T-cell (primary cell): ENCODE measurements at regions not wholly inside any gene's neighbourhood (a gene's known extent, or its start where the extent isn't known, plus 50 kb on each side); places are given as distances from the start of the nearest gene placed in this dataset.

Source experiments
- ATAC-seq, 4 experiments: fragments of 200-7000 bp in 3 of 4; fragments of 150-1000 bp in 1 of 4; cut with Tn5 transposase; replicated peaks in 1 of 4; 1 replicate in 3 of 4; 2 replicates in 1 of 4; pipeline ENCODE4 v1.10.0; 2021; ENCODE audit warnings: moderate library complexity in 3 of 4, mild to moderate bottlenecking in 2 of 4, moderate number of reproducible peaks in 1 of 4
- CTCF ChIA-PET, 2 donors: fragments of 300-600 bp; sonication (Branson Sonifier 250); formaldehyde crosslinking; loops; one replicate each; lab custom pipeline; 2022; ENCODE audit warnings: antibody characterized with exemption in 2 of 2; lab: Charles Lee
- POLR2A ChIA-PET, 2 donors: fragments of 300-600 bp; sonication (Branson Sonifier 250); formaldehyde crosslinking; loops; one replicate each; lab custom pipeline; 2022; ENCODE audit warnings: antibody characterized with exemption in 2 of 2; lab: Charles Lee
- DNase-seq, 35 experiments: peaks; one replicate each; pipeline versions ENCODE4 v3.0.0 to v3.0.0-alpha.2; 2013 to 2023
- H3K27ac ChIP-seq: one replicate; pipeline ENCODE4 v1.5.1; 2013; ENCODE audit warnings: low read length
- H3K27me3 ChIP-seq, 2 experiments: replicated peaks in 1 of 2; 1 replicate in 1 of 2; 2 replicates in 1 of 2; pipeline versions ENCODE4 v1.6.1 to v1.7.0; 2013; ENCODE audit warnings: low read length in 1 of 2, mixed read lengths in 1 of 2; ENCODE audit not compliant: control insufficient read depth in 2 of 2, insufficient read depth in 2 of 2; ENCODE audit errors: extremely low read depth in 1 of 2
- H3K36me3 ChIP-seq, 2 donors: 1 replicate in 1 of 2; 2 replicates in 1 of 2; pipeline versions ENCODE4 v1.6.1 to v1.7.0; 2013; ENCODE audit warnings: low read length in 1 of 2; ENCODE audit not compliant: control insufficient read depth in 2 of 2, insufficient read depth in 1 of 2; ENCODE audit errors: extremely low read depth in 1 of 2
- H3K4me1 ChIP-seq, 2 experiments: 1 replicate in 1 of 2; 2 replicates in 1 of 2; pipeline versions ENCODE4 v1.6.1 to v1.7.0; 2013; ENCODE audit warnings: low read length in 2 of 2, mixed read lengths in 1 of 2; ENCODE audit not compliant: insufficient read depth in 2 of 2, control insufficient read depth in 1 of 2; ENCODE audit errors: extremely low read depth in 1 of 2
- H3K4me3 ChIP-seq, 2 donors: 1 replicate in 1 of 2; 2 replicates in 1 of 2; pipeline versions ENCODE4 v1.5.1 to v1.7.0; 2013; ENCODE audit warnings: mild to moderate bottlenecking in 2 of 2, low read length in 1 of 2, moderate library complexity in 1 of 2; ENCODE audit not compliant: control insufficient read depth in 1 of 2; ENCODE audit errors: extremely low read depth in 1 of 2
- H3K9me3 ChIP-seq: 2 replicates; pipeline ENCODE4 v1.7.0; 2013
- H3K27ac Mint-ChIP-seq, 2 donors: one replicate each; pipeline ENCODE4 v1.8.0; 2020 to 2021; ENCODE audit warnings: mild to moderate bottlenecking in 2 of 2, mixed read lengths in 2 of 2
- H3K27me3 Mint-ChIP-seq, 2 donors: one replicate each; pipeline ENCODE4 v1.8.0; 2021 to 2022; ENCODE audit warnings: mixed read lengths in 2 of 2
- H3K36me3 Mint-ChIP-seq: one replicate; pipeline ENCODE4 v1.8.0; 2021; ENCODE audit warnings: mixed read lengths
- H3K4me1 Mint-ChIP-seq, 3 donors: one replicate each; pipeline ENCODE4 v1.8.0; 2020 to 2022; ENCODE audit warnings: mixed read lengths in 3 of 3, mild to moderate bottlenecking in 1 of 3
- H3K4me3 Mint-ChIP-seq, 3 donors: one replicate each; pipeline ENCODE4 v1.8.0; 2020 to 2022; ENCODE audit warnings: mild to moderate bottlenecking in 3 of 3, mixed read lengths in 3 of 3, moderate library complexity in 3 of 3
- H3K9me3 Mint-ChIP-seq, 3 donors: one replicate each; pipeline ENCODE4 v1.8.0; 2020 to 2022; ENCODE audit warnings: mixed read lengths in 3 of 3
- WGBS: methylation state at CpG from one replicate; pipeline ENCODE4 v1.1.5; 2013; ENCODE audit warnings: missing lambda C conversion rate; ENCODE audit not compliant: insufficient coverage; 5-methylcytosine and 5-hydroxymethylcytosine counted together

- Mint-ChIP-seq H3K27ac (no peak overlapping the region), H3K9me3 (no peaks in the 10 kb centered on the region), H3K4me3 (no peak overlapping the region), H3K4me1 (no peaks in the 10 kb centered on the region), H3K36me3 (no peaks in the 10 kb centered on the region), H3K27me3 (no peaks in the 10 kb centered on the region)
- Histone ChIP-seq H3K27ac (no peak overlapping the region), H3K27me3 (peaks cover 0 to 4% of the 10 kb centered on the region in 2 experiments), H3K9me3 (no peaks in the 10 kb centered on the region), H3K4me1 (no peaks in the 10 kb centered on the region), H3K36me3 (peaks cover 0 to 3% of the 10 kb centered on the region in 2 donors), H3K4me3 (no peak overlapping the region)
- POLR2A ChIA-PET: interaction anchor here in 1 of 2 donors (0.7 kb wide), 1 partner anchor 153 kb away, joined by 17 read pairs; no protein-coding TSS in a partner anchor
- CTCF ChIA-PET: no interaction called here
- ATAC-seq: no peak
- no CpG with 5 or more reads among the region's 1 CpG for WGBS
- DNase-seq: no peak
Measured at GRCh38 chr2:15092181-15092580, 459.7 kb downstream of the LRATD1 start.

- CTCF ChIA-PET: no interaction called here
- Histone ChIP-seq H3K36me3 (peaks cover 0 to 3% of the 10 kb centered on the region in 2 donors), H3K27me3 (peaks cover 0 to 4% of the 10 kb centered on the region in 2 experiments), H3K4me3 (no peak overlapping the region), H3K27ac (no peak overlapping the region), H3K9me3 (no peaks in the 10 kb centered on the region), H3K4me1 (no peaks in the 10 kb centered on the region)
- DNase-seq: no peak
- POLR2A ChIA-PET: interaction anchor here in 1 of 2 donors (0.7 kb wide), 1 partner anchor 154 kb away, joined by 17 read pairs; no protein-coding TSS in a partner anchor
- no peaks in the 10 kb centered on the region for H3K27me3 Mint-ChIP-seq
- H3K4me1 Mint-ChIP-seq: no peaks in the 10 kb centered on the region
- no peak for ATAC-seq
- no peak overlapping the region for H3K27ac Mint-ChIP-seq
- no peaks in the 10 kb centered on the region for H3K9me3 Mint-ChIP-seq
- H3K36me3 Mint-ChIP-seq: no peaks in the 10 kb centered on the region
- WGBS: 93% methylated on average over 2 of the region's 6 CpGs
- no peak overlapping the region for H3K4me3 Mint-ChIP-seq
Measured at GRCh38 chr2:15092691-15093090, 460.2 kb downstream of the LRATD1 start.

- ATAC-seq: no peak
- Mint-ChIP-seq H3K27me3 (no peaks in the 10 kb centered on the region), H3K4me1 (no peaks in the 10 kb centered on the region), H3K4me3 (no peak overlapping the region), H3K9me3 (no peaks in the 10 kb centered on the region), H3K27ac (no peak overlapping the region), H3K36me3 (no peaks in the 10 kb centered on the region)
- no peaks in the 10 kb centered on the region for H3K4me1 ChIP-seq
- H3K27ac ChIP-seq: no peak overlapping the region
- H3K4me3 ChIP-seq: no peak overlapping the region
- H3K36me3 ChIP-seq: peaks cover 0 to 3% of the 10 kb centered on the region in 2 donors
- WGBS: 100% methylated on average over 1 of the region's 1 CpG
- ChIA-PET POLR2A (no interaction called here), CTCF (no interaction called here)
- peaks cover 0 to 4% of the 10 kb centered on the region in 2 experiments for H3K27me3 ChIP-seq
- no peak for DNase-seq
- no peaks in the 10 kb centered on the region for H3K9me3 ChIP-seq
Measured at GRCh38 chr2:15094161-15094560, 461.6 kb downstream of the LRATD1 start.

- Mint-ChIP-seq H3K27ac (no peak overlapping the region), H3K4me3 (no peak overlapping the region), H3K27me3 (peaks cover 0 to 4% of the 10 kb centered on the region in 2 donors), H3K4me1 (no peaks in the 10 kb centered on the region), H3K36me3 (no peaks in the 10 kb centered on the region), H3K9me3 (no peaks in the 10 kb centered on the region)
- Histone ChIP-seq H3K27ac (no peak overlapping the region), H3K9me3 (no peaks in the 10 kb centered on the region), H3K27me3 (peaks cover 0 to 2% of the 10 kb centered on the region in 2 experiments), H3K4me1 (no peaks in the 10 kb centered on the region), H3K36me3 (peaks cover 0 to 3% of the 10 kb centered on the region in 2 donors), H3K4me3 (no peak overlapping the region)
- DNase-seq: no peak
- CTCF ChIA-PET: no interaction called here
- POLR2A ChIA-PET: no interaction called here
- ATAC-seq: no peak
Measured at GRCh38 chr2:15096873-15097272, 464.3 kb downstream of the NBAS start.

GRCh38 chr2:15107137-15107536 lies 454.0 kb downstream of the NBAS start:
- no peak for DNase-seq
- no peak overlapping the region for H3K27ac ChIP-seq
- H3K27me3 Mint-ChIP-seq: peaks cover 0 to 5% of the 10 kb centered on the region in 2 donors
- H3K4me3 Mint-ChIP-seq: no peak overlapping the region
- H3K4me1 Mint-ChIP-seq: no peaks in the 10 kb centered on the region
- H3K36me3 ChIP-seq: no peaks in the 10 kb centered on the region
- H3K4me1 ChIP-seq: no peaks in the 10 kb centered on the region
- CTCF ChIA-PET: no interaction called here
- WGBS: 67% methylated on average over 1 of the region's 1 CpG
- H3K4me3 ChIP-seq: no peak overlapping the region
- H3K9me3 ChIP-seq: peaks cover 5% of the 10 kb centered on the region
- H3K36me3 Mint-ChIP-seq: peaks cover 9% of the 10 kb centered on the region
- H3K27me3 ChIP-seq: no peaks in the 10 kb centered on the region
- H3K27ac Mint-ChIP-seq: no peak overlapping the region
- peaks cover 3 to 28% (median 5%) of the 10 kb centered on the region in 3 donors for H3K9me3 Mint-ChIP-seq
- POLR2A ChIA-PET: interaction anchor here in 1 of 2 donors (0.5 kb wide), 1 partner anchor 34 kb away, joined by 8 read pairs; no protein-coding TSS in a partner anchor
- no peak for ATAC-seq

GRCh38 chr2:15111718-15112117 lies 449.4 kb downstream of the NBAS start:
- H3K9me3 Mint-ChIP-seq: peaks cover 8 to 34% (median 10%) of the 10 kb centered on the region in 3 donors
- Histone ChIP-seq H3K4me3 (no peak overlapping the region), H3K9me3 (peaks cover 11% of the 10 kb centered on the region), H3K27ac (no peak overlapping the region), H3K27me3 (no peaks in the 10 kb centered on the region), H3K4me1 (no peaks in the 10 kb centered on the region), H3K36me3 (no peaks in the 10 kb centered on the region)
- ChIA-PET CTCF (no interaction called here), POLR2A (no interaction called here)
- no peak for ATAC-seq
- H3K27ac Mint-ChIP-seq: no peak overlapping the region
- H3K27me3 Mint-ChIP-seq: no peaks in the 10 kb centered on the region
- WGBS: no CpG with 5 or more reads among the region's 1 CpG
- H3K36me3 Mint-ChIP-seq: peaks cover 15% of the 10 kb centered on the region
- no peak overlapping the region for H3K4me3 Mint-ChIP-seq
- H3K4me1 Mint-ChIP-seq: no peaks in the 10 kb centered on the region
- DNase-seq: no peak

- CTCF ChIA-PET: no interaction called here
- Histone ChIP-seq H3K27me3 (no peaks in the 10 kb centered on the region), H3K4me1 (no peaks in the 10 kb centered on the region), H3K36me3 (no peaks in the 10 kb centered on the region), H3K4me3 (no peak overlapping the region), H3K9me3 (peaks cover 11% of the 10 kb centered on the region), H3K27ac (no peak overlapping the region)
- no peaks in the 10 kb centered on the region for H3K4me1 Mint-ChIP-seq
- peaks cover 8 to 34% (median 10%) of the 10 kb centered on the region in 3 donors for H3K9me3 Mint-ChIP-seq
- no peak overlapping the region for H3K4me3 Mint-ChIP-seq
- peaks cover 15% of the 10 kb centered on the region for H3K36me3 Mint-ChIP-seq
- H3K27ac Mint-ChIP-seq: no peak overlapping the region
- no CpG with 5 or more reads among the region's 1 CpG for WGBS
- ATAC-seq (no peak), DNase-seq (peak in 1 of 35 experiments; percentile 32)
- no peaks in the 10 kb centered on the region for H3K27me3 Mint-ChIP-seq
- POLR2A ChIA-PET: no interaction called here
Measured at GRCh38 chr2:15112216-15112615, 448.9 kb downstream of the NBAS start.
